HG03575 (cell line): ENCODE measurements at regions not wholly inside any gene's neighbourhood (a gene's known extent, or its start where the extent isn't known, plus 50 kb on each side); places are given as distances from the start of the nearest gene placed in this dataset.

Experiments used
- ATAC-seq: cut with Tn5 transposase; IDR thresholded peaks from one replicate; pipeline ENCODE4 v1.9.1; 2021; ENCODE audit not compliant: unreplicated experiment, insufficient number of reproducible peaks, low FRiP score; ENCODE audit errors: extremely low read depth

- ATAC-seq: no peak
These were observed 201.1 kb downstream of the SOX9 start for GRCh38 chr17:72321896-72322295.

GRCh38 chr17:72332367-72332766, 211.5 kb downstream of the SOX9 start:
- ATAC-seq: peak; percentile 77

- ATAC-seq: no peak
These were observed 212.8 kb downstream of the SOX9 start for GRCh38 chr17:72333570-72333969.

GRCh38 chr17:72334205-72334604, 213.4 kb downstream of the SOX9 start:
- ATAC-seq: no peak

GRCh38 chr17:72336026-72336803, 215.4 kb downstream of the SOX9 start:
- no peak for ATAC-seq

GRCh38 chr17:72336804-72337070, 215.9 kb downstream of the SOX9 start:
- no peak for ATAC-seq

GRCh38 chr17:72338304-72338703, 217.5 kb downstream of the SOX9 start:
- no peak for ATAC-seq

GRCh38 chr17:72338847-72339790, 218.3 kb downstream of the SOX9 start:
- no peak for ATAC-seq

GRCh38 chr17:72340836-72341235, 220.0 kb downstream of the SOX9 start:
- ATAC-seq: no peak

- no peak for ATAC-seq
These were observed 221.2 kb downstream of the SOX9 start for GRCh38 chr17:72342061-72342460.

- ATAC-seq: no peak
These were observed 222.1 kb downstream of the SOX9 start for GRCh38 chr17:72342627-72343527.

GRCh38 chr17:72343911-72344310, 223.1 kb downstream of the SOX9 start:
- no peak for ATAC-seq

- ATAC-seq: no peak
These were observed 223.8 kb downstream of the SOX9 start for GRCh38 chr17:72344613-72345012.

- no peak for ATAC-seq
These were observed 224.3 kb downstream of the SOX9 start for GRCh38 chr17:72345088-72345487.

- ATAC-seq: no peak
These were observed 224.7 kb downstream of the SOX9 start for GRCh38 chr17:72345536-72345935.

GRCh38 chr17:72346306-72346705, 225.5 kb downstream of the SOX9 start:
- ATAC-seq: no peak

GRCh38 chr17:72349011-72349410, 228.2 kb downstream of the SOX9 start:
- ATAC-seq: no peak

- ATAC-seq: no peak
These were observed 228.7 kb downstream of the SOX9 start for GRCh38 chr17:72349491-72349995.

GRCh38 chr17:72350073-72350472, 229.3 kb downstream of the SOX9 start:
- ATAC-seq: no peak
